ENCODE measurements at regions not wholly inside any gene's neighbourhood (a gene's known extent, or its start where the extent isn't known, plus 50 kb on each side); places are given as distances from the start of the nearest gene placed in this dataset.

DNA sequence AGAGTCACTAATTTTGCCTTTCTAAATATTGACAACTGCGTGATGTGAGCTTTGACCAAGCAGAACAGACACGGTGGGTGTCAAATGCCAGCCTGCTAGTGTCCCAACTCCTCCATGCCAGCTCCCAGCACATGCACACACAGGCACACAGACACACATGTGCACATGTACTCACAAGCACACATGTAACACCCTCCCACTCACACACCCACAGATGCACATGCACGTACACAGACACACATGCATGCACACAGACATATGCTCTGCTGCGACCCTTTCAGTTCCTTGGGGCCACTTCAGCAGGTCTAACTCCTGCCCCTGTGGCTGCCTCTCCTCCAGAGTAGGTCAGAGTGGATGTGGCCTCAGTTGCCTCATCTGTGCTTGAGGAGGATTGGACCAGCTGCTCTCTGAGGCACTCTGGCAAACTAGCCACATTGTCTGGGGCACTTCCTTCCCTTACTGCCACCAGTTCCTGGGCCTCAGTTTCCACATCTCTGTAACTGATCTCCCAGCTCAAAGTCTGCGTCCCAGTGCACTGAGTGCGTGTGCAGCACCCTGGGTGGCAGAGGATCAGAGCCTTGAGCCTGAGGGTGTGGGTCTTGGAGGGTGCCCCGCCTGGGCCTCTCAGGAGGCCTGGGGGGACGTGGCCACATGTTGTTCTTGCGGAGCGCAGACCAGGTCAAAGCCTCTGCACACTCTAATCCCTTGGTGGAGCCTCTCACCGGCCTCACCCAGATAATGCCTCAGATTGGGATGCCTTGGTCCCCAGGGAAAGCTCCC, 55.0 kb upstream of the PRR23E start:
- intact Hi-C loops (cut with DNase I) = no loop called here
- DNase-seq = no peak
- ATAC-seq (ENCODE audit: poor library complexity) = no peak

DNA sequence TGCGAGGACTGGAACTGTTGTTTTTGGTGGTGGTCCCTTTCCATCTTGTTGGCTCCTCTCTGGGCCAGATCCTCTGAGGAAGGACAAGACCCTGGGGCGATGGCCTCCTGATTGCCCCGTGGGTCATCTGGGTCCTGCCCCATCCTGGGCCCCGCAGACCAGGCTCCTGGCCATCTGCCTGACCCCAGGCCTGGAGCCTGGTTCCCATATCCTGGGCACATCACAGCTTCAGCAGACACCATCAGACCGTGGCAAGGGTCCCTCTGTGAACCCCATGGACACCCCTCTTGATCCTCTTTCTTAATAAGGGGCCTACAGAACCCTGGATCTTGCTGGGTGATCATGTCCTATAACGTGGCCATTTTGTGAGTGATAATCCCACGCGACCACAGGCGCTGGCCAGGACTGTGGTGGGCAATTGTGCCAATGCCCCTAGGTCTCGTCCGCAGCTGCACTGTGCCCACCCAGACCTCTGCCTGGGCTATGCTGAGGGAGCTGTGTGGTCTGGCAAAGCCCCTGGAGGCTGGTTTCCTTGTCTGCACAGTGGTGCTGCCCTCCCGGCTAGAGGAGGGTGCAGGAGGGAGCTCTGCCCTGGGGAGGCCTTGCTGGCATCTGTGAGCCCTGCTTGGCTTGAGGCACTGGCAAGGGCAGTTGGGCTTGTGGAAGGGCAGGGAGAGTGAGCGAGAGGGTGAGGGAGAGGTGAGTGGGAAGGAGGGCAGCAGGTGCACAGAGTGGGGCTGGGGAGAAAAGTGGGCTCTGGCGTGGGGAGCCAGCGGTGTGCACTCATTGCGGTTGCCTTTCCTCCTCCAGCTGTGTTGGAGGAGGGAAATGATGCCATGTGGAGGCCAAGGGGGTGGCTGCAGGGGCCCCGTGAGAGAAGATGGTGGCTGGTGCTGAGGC, 53.1 kb upstream of the PRR23E start:
- no peak for DNase-seq
- no peak for ATAC-seq (ENCODE audit: poor library complexity)
- intact Hi-C loops (cut with DNase I) = no loop called here

DNA sequence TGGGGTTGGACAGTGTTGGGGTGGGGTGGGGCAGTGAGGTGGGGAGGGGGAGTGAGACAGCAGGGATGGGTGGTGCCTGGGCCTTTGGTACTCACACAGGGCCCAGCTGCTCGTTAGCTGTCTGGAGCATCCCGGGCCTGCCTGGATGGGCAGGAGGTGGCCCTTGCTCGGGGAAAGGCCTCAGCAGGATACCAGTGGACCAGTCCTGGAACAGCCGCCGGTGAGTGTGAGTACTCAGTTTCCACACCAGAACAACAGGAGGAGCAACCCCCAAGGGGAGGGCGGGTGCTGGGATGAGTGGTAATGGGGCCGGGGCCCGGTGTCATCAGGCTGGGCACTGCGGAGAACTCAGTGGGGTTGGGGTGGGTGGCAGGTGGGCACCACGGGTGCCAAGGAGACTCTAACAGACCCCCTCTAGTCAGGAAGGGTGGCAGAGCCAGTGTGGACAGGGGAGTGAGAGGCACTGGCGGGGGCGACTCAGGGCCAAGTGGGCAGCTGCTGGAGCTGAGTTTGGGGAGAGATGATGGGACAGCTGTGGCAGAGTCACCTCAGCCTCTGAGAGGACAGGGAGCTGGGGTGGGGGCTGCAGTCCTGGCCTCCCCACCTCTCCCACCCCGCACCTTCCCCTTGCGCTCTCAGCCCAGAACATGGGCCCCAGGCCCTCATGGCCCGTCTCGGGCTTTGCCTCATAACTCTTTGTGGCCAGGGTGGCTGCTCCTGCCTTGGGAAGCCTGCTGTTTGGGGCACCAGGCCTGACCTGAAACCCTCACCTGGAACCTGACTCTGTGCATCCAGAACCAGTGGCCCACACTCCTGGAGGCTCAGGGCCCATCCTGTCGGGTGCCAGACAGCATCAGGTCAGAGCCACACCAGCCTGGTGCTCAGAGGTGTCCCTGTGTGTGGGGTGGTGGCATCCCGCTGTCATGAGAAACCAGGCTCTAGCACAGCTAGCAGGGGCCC, 52.1 kb upstream of the PRR23E start:
- DNase-seq (no peak), ATAC-seq (ENCODE audit: poor library complexity) (no peak)
- intact Hi-C loops (cut with DNase I) = no loop called here

DNA sequence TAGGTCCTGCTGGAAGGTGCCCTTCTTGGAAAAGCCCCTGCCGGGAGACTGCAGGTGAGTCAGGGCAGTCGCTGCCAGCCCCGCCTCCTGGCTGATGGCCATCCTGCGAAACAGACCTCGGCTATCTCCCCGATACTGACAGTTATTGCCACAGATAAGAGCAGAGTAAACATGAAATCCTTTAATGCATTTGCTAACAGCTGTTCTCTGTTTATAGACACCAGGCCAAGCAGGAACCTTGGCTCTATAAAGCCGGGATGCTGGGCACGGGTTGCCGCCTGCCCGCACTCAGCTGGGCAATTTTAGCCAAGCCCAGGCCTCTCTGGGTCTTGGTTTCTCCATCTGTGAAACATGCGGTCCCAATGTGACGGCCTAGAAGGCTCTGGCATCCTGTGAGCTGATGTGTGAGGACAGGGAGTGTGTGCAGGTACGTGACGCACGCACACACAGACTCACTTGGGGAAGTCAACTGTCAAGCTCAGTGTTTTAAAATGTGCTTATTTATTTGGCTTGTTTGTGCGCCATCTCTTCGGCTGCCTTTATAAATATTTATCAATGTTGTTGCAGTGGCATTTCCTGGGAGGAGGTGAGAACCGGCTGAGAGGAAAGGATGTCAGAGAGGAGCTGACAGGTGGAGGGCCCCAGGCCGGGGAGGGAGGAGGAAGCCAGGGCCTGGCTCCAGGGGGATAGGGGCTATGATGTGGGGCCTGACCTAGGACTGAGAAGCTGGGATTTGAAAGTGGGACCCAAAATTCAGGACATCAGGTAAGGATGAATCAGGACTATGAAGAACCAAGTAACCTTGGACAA, 50.8 kb upstream of the PRR23E start:
- ATAC-seq (ENCODE audit: poor library complexity) (no peak), DNase-seq (no peak)
- intact Hi-C loops (cut with DNase I) = no loop called here

Measured in Right ventricle myocardium superior (tissue), 1 donor.